GM23338 (cell line): ENCODE measurements at regions not wholly inside any gene's neighbourhood (a gene's known extent, or its start where the extent isn't known, plus 50 kb on each side); places are given as distances from the start of the nearest gene placed in this dataset.

ENCODE experiments used
- EZH2 ChIP-seq: fragments of 200-600 bp; sonication (generic); IDR thresholded peaks from one replicate; pipeline ENCODE4 v1.8.0; 2017; ENCODE audit warnings: antibody characterized with exemption, mild to moderate bottlenecking, low read depth; ENCODE audit not compliant: unreplicated experiment
- JUNB ChIP-seq: IDR thresholded peaks from one replicate; pipeline ENCODE4 v1.6.1; 2016; ENCODE audit warnings: antibody characterized with exemption; ENCODE audit not compliant: unreplicated experiment
- TF ChIP-seq, protein P1 (sequence below), 2 experiments: fragments of 200-600 bp in 1 of 2; sonication (generic) in 1 of 2; conservative IDR thresholded peaks; 2 replicates each; pipeline versions ENCODE4 v1.5.1 to v1.6.1; 2016 to 2017; ENCODE audit warnings: antibody characterized with exemption in 2 of 2, low read depth in 2 of 2, mild to moderate bottlenecking in 2 of 2, moderate library complexity in 1 of 2

GRCh38 chr5:167305591-167306213, 985.7 kb upstream of the WWC1 start:
- TF ChIP-seq, protein P1, sequence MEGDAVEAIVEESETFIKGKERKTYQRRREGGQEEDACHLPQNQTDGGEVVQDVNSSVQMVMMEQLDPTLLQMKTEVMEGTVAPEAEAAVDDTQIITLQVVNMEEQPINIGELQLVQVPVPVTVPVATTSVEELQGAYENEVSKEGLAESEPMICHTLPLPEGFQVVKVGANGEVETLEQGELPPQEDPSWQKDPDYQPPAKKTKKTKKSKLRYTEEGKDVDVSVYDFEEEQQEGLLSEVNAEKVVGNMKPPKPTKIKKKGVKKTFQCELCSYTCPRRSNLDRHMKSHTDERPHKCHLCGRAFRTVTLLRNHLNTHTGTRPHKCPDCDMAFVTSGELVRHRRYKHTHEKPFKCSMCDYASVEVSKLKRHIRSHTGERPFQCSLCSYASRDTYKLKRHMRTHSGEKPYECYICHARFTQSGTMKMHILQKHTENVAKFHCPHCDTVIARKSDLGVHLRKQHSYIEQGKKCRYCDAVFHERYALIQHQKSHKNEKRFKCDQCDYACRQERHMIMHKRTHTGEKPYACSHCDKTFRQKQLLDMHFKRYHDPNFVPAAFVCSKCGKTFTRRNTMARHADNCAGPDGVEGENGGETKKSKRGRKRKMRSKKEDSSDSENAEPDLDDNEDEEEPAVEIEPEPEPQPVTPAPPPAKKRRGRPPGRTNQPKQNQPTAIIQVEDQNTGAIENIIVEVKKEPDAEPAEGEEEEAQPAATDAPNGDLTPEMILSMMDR (conservative IDR thresholded peaks at IDR 0.05; ENCODE audit: low read depth in 2 of 2): no peak
- TF ChIP-seq JUNB (no peak), EZH2 (no peak)
